GM18868 (cell line): ENCODE measurements at regions not wholly inside any gene's neighbourhood (a gene's known extent, or its start where the extent isn't known, plus 50 kb on each side); places are given as distances from the start of the nearest gene placed in this dataset.
"Not testable (repeated sequence)": the region's sequence is repeated elsewhere in the genome, so short reads cannot be mapped to it uniquely, and the experiment has no call there.

Experiments
- ATAC-seq: cut with Tn5 transposase; IDR thresholded peaks from one replicate; pipeline ENCODE4 v1.9.1; 2021; ENCODE audit warnings: mild to moderate bottlenecking, moderate library complexity; ENCODE audit not compliant: unreplicated experiment

DNA sequence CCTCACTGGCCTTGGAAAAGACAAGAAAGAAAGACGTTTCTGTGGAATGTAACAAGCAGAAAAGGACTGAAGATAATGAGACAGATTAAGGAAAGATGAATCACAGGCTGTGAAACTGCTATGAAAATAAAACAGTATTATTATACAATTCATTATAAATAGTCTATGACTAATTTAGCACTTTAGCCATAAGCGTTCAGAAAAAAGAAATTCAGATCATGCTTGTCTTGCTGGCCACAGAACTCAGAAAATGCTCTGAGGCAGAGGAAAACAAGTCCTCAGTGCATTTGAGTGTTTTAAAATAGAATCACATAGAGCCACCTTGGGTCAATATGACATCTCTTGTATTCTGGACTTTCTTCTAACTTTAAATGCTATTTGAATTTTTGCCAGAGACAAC, 65.9 kb upstream of the NBPF26 start:
- ATAC-seq, result not testable (repeated sequence)

DNA sequence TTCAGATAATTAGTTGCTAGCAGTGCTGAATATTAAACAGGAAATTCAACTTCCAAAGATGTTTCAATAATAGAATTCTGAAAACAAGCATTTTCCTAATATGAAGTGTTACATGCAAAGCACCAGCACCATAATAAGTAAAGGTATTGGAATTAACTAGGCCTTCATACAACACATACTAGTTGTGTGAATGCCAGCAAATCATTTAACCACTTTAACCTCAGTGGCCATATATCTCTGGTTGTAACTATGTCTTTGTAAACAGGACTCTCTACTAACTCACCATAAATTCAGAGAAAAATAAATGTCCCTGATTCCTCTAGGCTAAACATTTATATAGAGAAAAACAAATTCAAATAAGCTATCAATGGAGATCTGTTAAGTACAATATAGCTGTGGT, 65.1 kb upstream of the NBPF26 start:
- ATAC-seq, result not testable (repeated sequence)

DNA sequence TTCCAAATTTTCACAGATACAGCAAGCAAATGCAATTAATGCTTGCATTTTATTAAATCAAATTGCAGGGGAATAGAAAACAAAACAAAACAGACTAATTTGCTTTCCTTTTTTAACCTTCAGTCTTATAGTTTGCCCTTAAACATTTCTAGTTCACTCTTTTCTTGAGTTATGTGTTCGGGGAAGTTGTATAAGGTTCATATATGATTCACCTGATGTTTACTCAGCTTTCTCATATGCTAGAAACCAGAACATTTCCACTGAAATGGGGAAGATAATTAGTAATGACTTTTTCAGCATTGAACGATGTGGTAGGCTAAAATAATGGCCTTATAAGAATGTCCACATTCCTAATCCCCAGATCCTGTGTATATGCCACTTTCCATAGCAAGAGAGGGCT, 64.6 kb upstream of the NBPF26 start:
- not testable (repeated sequence) for ATAC-seq

DNA sequence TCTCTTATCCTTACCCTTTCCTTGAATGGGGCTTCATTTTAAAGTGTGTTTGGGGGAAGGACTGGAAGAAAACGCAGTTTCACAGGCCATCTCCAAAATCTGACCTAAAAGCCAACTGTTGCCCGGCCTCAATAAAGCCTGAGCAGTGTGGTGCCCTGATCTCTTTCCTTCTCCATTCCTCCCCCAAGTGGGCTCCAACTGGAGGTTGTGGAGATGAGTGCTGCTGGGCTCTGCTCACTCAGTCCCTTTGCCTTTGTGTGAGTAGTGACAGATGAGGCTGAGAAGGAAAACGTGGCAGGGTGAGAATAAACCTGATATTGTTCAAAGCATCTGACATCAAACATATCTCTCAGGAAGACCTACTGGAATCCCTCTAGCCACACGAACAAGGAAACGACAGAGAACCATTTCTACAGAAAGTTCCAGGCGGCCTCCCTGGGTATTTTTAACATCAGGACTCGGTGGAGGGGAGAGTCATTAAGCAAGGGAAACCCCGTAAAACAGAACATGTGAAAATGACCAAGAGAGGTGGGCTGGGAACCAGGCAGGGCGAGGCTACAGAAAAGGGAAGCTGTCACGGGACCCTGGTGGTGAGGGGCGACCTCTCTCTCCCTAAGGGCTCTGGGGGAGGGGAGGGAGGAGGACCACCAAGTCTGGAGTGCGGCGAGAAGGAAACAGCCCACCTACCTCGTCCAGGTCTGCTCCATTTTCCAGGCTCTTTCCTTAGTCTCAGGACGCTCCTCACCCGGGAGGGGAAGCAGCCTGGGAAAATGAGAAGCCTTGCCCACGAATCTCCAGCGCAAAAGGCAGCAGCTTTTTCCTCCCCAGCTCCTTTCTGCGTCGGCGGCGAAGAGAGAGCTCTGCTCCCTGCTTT, 59.1 kb upstream of the NBPF26 start:
- ATAC-seq, result not testable (repeated sequence)

DNA sequence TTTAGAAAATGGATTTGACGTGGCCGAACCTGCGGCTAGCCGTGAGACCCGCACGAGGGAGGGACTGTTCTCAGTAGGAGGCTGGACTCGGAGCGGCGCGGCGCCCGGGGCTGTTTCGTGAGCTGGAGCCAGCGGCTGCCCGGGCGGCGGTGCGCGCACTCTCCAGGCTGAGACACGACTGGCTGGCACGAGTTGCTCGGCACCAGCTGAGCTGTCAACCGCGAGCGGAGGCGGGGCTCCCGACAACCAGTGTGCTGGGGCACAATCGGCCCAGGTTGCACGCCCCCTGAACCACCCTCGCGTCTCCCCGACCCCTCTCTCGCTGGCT, 58.5 kb upstream of the NBPF26 start:
- ATAC-seq, result peak; percentile 92

DNA sequence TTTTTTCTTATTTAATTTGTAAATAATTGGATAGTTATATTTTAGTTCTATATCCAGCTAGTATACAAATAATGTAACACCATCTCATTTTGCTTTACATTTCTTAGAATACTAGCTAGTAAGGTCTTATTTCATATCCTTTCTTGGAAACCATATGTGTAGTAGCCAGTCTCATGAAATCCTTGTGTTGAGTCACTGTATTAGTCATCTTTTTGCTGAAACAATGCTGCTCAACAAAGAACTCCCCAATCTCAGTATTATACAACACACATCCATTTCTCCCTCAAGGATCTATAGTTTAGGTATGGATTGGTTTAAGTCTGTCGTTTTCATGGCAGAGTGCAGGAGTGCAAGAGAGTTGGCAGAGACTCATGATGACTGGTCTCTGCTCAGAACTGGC, 55.6 kb upstream of the NBPF26 start:
- ATAC-seq, result not testable (repeated sequence)
